ENCODE measurements at regions not wholly inside any gene's neighbourhood (a gene's known extent, or its start where the extent isn't known, plus 50 kb on each side); places are given as distances from the start of the nearest gene placed in this dataset.

DNA sequence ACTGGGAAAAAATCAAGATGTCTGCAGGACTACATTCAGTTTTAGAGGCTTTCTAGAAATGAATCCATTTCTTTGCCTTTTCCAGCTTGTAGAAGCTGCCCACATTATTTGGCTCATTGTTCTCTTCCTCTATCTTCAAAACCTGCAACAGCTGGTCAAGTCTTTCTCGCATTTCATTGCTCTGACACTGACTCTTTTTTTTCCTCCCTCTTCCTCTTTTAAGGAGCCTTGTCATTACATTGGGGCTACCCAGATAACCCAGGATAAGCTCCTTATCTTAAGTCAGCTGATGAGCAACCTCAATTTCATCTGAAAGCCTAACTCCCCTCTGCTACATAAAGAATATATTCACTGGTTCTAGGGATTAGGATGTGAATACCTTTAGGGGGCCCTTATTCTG lies 53.2 kb upstream of the CEP162 start:
- no peaks in the 10 kb centered on the region; a peak in 1 of 4 replicates for H3K4me1 ChIP-seq (ENCODE audit: control insufficient read depth in 1 of 2, insufficient read depth in 2 of 2, low read depth in 1 of 2, low read length in 1 of 2)
- H3K4me2 ChIP-seq: no peak overlapping the region
- no peak overlapping the region for H3K4me3 ChIP-seq (ENCODE audit: low read depth in 2 of 2, low read length in 1 of 2)
- H3K9me2 ChIP-seq: no peaks in the 10 kb centered on the region
- H2AFZ ChIP-seq (ENCODE audit: low read depth): no peak overlapping the region
- no peak for TF ChIP-seq TCF12 (IDR thresholded peaks at IDR 0.05)
- TF ChIP-seq PBX3 (IDR thresholded peaks at IDR 0.05): no peak
- TF ChIP-seq SIN3A (IDR thresholded peaks at IDR 0.05; ENCODE audit: borderline replicate concordance, low read depth, low read length): no peak
- TF ChIP-seq IRF3 (IDR thresholded peaks at IDR 0.05; ENCODE audit: low read depth, low read length): no peak
- no peak for TF ChIP-seq POLR2AphosphoS5 (IDR thresholded peaks at IDR 0.05; ENCODE audit: low read depth, low read length)
- no peak for TF ChIP-seq JUND (IDR thresholded peaks at IDR 0.05)
- no peak for TF ChIP-seq ELF1 (IDR thresholded peaks at IDR 0.05)
- TF ChIP-seq NFIC (IDR thresholded peaks at IDR 0.05; ENCODE audit: borderline replicate concordance): no peak
- TF ChIP-seq REST (IDR thresholded peaks at IDR 0.05; ENCODE audit: low read depth, low read length): no peak
- TF ChIP-seq, protein P1, sequence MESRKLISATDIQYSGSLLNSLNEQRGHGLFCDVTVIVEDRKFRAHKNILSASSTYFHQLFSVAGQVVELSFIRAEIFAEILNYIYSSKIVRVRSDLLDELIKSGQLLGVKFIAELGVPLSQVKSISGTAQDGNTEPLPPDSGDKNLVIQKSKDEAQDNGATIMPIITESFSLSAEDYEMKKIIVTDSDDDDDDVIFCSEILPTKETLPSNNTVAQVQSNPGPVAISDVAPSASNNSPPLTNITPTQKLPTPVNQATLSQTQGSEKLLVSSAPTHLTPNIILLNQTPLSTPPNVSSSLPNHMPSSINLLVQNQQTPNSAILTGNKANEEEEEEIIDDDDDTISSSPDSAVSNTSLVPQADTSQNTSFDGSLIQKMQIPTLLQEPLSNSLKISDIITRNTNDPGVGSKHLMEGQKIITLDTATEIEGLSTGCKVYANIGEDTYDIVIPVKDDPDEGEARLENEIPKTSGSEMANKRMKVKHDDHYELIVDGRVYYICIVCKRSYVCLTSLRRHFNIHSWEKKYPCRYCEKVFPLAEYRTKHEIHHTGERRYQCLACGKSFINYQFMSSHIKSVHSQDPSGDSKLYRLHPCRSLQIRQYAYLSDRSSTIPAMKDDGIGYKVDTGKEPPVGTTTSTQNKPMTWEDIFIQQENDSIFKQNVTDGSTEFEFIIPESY (IDR thresholded peaks at IDR 0.05; ENCODE audit: borderline replicate concordance, low read depth): no peak
- no peak for TF ChIP-seq MEF2A (IDR thresholded peaks at IDR 0.05; ENCODE audit: borderline replicate concordance, low read depth)
- no peak for TF ChIP-seq RFX5 (IDR thresholded peaks at IDR 0.05; ENCODE audit: low read length)
- no peak for TF ChIP-seq MXI1 (IDR thresholded peaks at IDR 0.05; ENCODE audit: low read depth, low read length)
- no peak for TF ChIP-seq CTCF (IDR thresholded peaks at IDR 0.05)
- H3F3A ChIP-seq (replicated peaks; ENCODE audit: insufficient read depth): no peaks in the 10 kb centered on the region
- no peaks in the 10 kb centered on the region for H3K9me3 ChIP-seq
- ChIA-PET CTCF (interaction anchor here (1.0 kb wide), 1 partner anchor 1043 kb away, joined by 3 read pairs; no protein-coding TSS in a partner anchor), POLR2A (no interaction called here)
- no peaks in the 10 kb centered on the region for H3K36me3 ChIP-seq (replicated peaks in 1 of 2; ENCODE audit: control insufficient read depth in 1 of 2, insufficient read depth in 2 of 2, low read length in 1 of 2)
- H3K27ac ChIP-seq (ENCODE audit: low read depth in 2 of 2, low read length in 1 of 2): no peak overlapping the region
- no peak overlapping the region for H3K9ac ChIP-seq
- no peaks in the 10 kb centered on the region for H3K79me2 ChIP-seq (ENCODE audit: insufficient read depth)
- H4K20me1 ChIP-seq (ENCODE audit: insufficient read depth): no peaks in the 10 kb centered on the region
- WGBS (ENCODE audit: low lambda C conversion rate): 45% methylated on average over 1 of the region's 1 CpG
- no peaks in the 10 kb centered on the region for H3K27me3 ChIP-seq (ENCODE audit: insufficient read depth)
- DNase-seq: no peak
